ENCODE measurements at regions not wholly inside any gene's neighbourhood (a gene's known extent, or its start where the extent isn't known, plus 50 kb on each side); places are given as distances from the start of the nearest gene placed in this dataset.

DNA sequence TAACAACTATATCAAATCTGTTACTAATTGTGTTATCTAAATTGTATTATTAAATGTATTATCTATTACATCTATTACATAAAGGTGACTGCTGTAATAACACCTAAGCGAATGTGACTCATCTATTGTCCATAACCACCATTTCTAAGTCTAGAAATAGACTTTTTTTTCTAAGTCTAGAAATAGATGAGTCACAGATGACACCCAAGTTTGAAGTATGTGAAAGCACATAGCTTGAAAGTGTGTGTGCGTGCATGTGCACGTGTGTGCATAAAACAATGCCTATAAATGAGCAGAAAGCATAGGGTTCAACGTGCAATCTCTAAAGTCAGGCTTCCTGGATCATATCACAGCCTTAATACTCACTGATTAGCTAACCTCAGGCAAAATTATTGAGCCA is 451.3 kb upstream of the USP15 start:
- Histone ChIP-seq H3K4me3 (ENCODE audit: low read length) (no peak overlapping the region), H3K36me3 (ENCODE audit: insufficient read depth, low read depth, low read length) (no peaks in the 10 kb centered on the region), H3K4me1 (ENCODE audit: insufficient read depth, low read length) (peaks cover 9% of the 10 kb centered on the region; the same call in 1 of the 2 replicates), H3K9me3 (ENCODE audit: insufficient read depth, low read depth, low read length) (peaks cover 20% of the 10 kb centered on the region), H3K27ac (ENCODE audit: low read length) (no peak overlapping the region), H3K27me3 (ENCODE audit: insufficient read depth, low read length) (no peaks in the 10 kb centered on the region), H3K9ac (ENCODE audit: low read depth, low read length) (no peak overlapping the region)

DNA sequence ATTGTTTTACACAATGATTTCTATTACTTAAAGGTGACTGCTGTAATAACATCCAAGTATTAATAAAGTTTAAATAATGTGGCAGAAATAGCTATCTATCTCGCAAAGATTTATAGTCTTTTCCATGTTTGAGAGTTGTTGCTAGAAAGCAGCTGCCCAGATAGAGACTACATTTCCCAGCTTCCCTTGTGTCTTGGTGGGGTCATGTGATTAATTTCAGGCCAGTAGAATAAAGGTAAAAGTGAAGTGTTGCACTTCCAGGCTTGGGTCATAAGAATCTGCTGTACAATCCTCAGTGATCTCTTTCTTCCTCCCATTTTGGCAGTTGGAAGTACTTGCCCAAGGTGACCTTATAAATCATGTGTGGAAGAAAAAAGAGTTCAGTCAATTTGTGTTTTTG is 449.7 kb upstream of the USP15 start:
- no peak overlapping the region for H3K4me3 ChIP-seq (ENCODE audit: low read length)
- H3K27ac ChIP-seq (ENCODE audit: low read length) = no peak overlapping the region
- H3K27me3 ChIP-seq (ENCODE audit: insufficient read depth, low read length) = no peaks in the 10 kb centered on the region
- H3K4me1 ChIP-seq (ENCODE audit: insufficient read depth, low read length) = no peaks in the 10 kb centered on the region
- no peak overlapping the region for H3K9ac ChIP-seq (ENCODE audit: low read depth, low read length)
- no peaks in the 10 kb centered on the region for H3K36me3 ChIP-seq (ENCODE audit: insufficient read depth, low read depth, low read length)
- H3K9me3 ChIP-seq (ENCODE audit: insufficient read depth, low read depth, low read length) = peaks cover 20% of the 10 kb centered on the region

DNA sequence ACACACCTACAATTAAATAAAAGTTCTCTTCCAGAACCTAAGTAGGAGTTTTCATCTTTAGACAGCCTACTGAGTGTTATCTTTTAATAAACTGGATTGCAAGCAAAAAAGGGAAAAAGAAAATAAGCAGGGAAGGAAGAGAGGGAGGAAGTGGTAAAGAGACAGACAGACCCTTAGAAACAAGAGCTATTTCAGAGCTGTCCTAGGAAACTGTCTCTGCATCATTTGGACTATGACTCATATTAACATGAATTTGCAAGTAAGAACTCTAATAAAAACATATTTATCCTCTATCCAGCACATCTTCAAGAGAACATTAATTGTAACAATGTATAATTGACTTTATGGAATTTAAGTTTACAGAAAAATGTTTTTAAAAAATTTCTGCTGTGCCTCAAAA is 438.8 kb upstream of the USP15 start:
- no peak overlapping the region for H3K4me3 ChIP-seq (ENCODE audit: low read length)
- no peaks in the 10 kb centered on the region for H3K27me3 ChIP-seq (ENCODE audit: insufficient read depth, low read length)
- no peaks in the 10 kb centered on the region for H3K36me3 ChIP-seq (ENCODE audit: insufficient read depth, low read depth, low read length)
- H3K4me1 ChIP-seq (ENCODE audit: insufficient read depth, low read length) = no peaks in the 10 kb centered on the region
- no peaks in the 10 kb centered on the region for H3K9me3 ChIP-seq (ENCODE audit: insufficient read depth, low read depth, low read length)
- H3K9ac ChIP-seq (ENCODE audit: low read depth, low read length) = no peak overlapping the region
- no peak overlapping the region for H3K27ac ChIP-seq (ENCODE audit: low read length)

DNA sequence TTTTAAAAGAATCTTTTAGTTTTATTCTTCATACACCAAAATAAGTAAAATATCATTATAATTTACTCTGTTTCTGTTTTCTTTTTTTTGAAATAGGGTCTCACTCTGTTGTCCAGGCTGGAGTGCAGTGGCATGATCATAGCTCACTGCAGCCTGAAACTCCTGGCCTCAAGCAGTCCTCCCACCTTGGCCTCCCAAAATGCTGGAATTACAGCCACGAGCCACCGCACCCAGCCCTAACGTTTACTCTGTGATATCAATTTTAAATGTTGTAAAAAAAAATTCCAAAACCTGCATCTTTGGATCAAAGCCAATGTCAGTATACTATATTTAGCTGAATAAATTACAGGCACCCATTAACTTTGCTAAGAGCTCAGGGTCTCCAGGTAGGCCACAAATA is 437.1 kb upstream of the USP15 start:
- no peaks in the 10 kb centered on the region for H3K4me1 ChIP-seq (ENCODE audit: insufficient read depth, low read length)
- no peak overlapping the region for H3K4me3 ChIP-seq (ENCODE audit: low read length)
- H3K27ac ChIP-seq (ENCODE audit: low read length) = no peak overlapping the region
- no peaks in the 10 kb centered on the region for H3K36me3 ChIP-seq (ENCODE audit: insufficient read depth, low read depth, low read length)
- H3K9ac ChIP-seq (ENCODE audit: low read depth, low read length) = no peak overlapping the region
- no peaks in the 10 kb centered on the region for H3K27me3 ChIP-seq (ENCODE audit: insufficient read depth, low read length)
- no peaks in the 10 kb centered on the region for H3K9me3 ChIP-seq (ENCODE audit: insufficient read depth, low read depth, low read length)

DNA sequence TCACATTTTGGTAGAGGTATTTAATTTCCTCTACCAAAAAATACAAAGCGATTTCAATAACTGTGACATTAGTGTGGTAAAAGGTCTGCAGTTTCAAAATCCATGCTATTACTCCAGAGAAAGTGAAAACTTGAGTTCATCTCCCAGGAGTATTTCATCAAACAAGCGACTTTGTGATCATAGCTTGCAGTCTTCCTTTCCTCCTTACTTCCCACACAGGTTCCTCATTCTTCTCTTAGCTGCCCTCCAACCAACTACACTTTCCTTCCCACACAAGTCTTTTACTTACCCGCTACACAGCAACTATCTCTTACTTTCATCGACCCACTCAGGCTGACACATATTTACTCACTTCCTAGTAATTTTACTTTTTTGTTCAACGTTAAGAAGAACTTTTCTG is 413.4 kb upstream of the USP15 start:
- Histone ChIP-seq H3K4me1 (ENCODE audit: insufficient read depth, low read length) (no peaks in the 10 kb centered on the region), H3K36me3 (ENCODE audit: insufficient read depth, low read depth, low read length) (no peaks in the 10 kb centered on the region), H3K4me3 (ENCODE audit: low read length) (no peak overlapping the region), H3K9me3 (ENCODE audit: insufficient read depth, low read depth, low read length) (no peaks in the 10 kb centered on the region), H3K9ac (ENCODE audit: low read depth, low read length) (no peak overlapping the region), H3K27me3 (ENCODE audit: insufficient read depth, low read length) (no peaks in the 10 kb centered on the region), H3K27ac (ENCODE audit: low read length) (no peak overlapping the region)

DNA sequence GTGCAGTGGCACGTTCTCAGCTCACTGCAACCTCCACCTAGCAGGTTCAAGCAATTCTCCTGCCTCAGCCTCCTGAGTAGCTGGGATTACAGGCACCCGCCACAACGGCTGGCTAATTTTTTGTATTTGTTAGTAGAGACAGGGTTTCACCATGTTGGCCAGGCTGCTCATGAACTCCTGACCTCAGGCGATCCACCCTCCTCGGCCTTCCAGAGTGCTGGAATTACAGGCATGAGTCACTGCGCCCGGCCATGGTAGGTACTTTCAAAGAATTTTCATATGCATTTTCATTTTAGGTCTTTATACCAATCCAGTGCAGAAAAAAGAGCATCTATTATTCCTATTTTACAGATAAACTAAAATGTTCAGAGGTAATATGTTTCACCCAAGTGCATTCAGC is 411.3 kb upstream of the USP15 start:
- no peak overlapping the region for H3K4me3 ChIP-seq (ENCODE audit: low read length)
- no peak overlapping the region for H3K27ac ChIP-seq (ENCODE audit: low read length)

DNA sequence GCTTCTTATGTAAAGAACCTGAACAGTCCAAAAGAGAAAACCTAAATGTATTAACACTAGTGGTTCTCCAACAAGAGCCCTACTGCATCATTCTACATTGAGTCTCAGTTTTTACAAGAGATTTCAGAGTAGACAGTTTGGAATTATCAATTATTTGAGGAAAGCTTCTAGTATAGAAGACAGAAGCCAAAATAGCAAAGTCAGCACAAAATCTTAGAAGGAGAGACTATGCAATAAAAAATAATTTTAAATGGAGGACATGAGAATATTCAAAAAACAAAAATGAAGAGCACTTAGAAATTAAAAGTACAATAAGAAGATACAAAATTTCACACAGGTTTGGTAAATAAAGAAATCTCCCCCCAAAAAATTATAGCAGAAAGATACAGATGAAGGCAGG is 406.3 kb upstream of the USP15 start:
- no peak overlapping the region for H3K4me3 ChIP-seq (ENCODE audit: low read length)
- no peaks in the 10 kb centered on the region for H3K36me3 ChIP-seq (ENCODE audit: insufficient read depth, low read depth, low read length)
- no peak overlapping the region for H3K9ac ChIP-seq (ENCODE audit: low read depth, low read length)
- no peaks in the 10 kb centered on the region for H3K27me3 ChIP-seq (ENCODE audit: insufficient read depth, low read length)
- H3K27ac ChIP-seq (ENCODE audit: low read length) = no peak overlapping the region
- H3K9me3 ChIP-seq (ENCODE audit: insufficient read depth, low read depth, low read length) = no peaks in the 10 kb centered on the region; the same call in 1 of the 2 replicates
- no peaks in the 10 kb centered on the region for H3K4me1 ChIP-seq (ENCODE audit: insufficient read depth, low read length)

More for the DNA sequence above, 411.3 kb upstream of the USP15 start:
- Histone ChIP-seq H3K9me3 (ENCODE audit: insufficient read depth, low read depth, low read length) (no peaks in the 10 kb centered on the region), H3K36me3 (ENCODE audit: insufficient read depth, low read depth, low read length) (no peaks in the 10 kb centered on the region), H3K9ac (ENCODE audit: low read depth, low read length) (no peak overlapping the region), H3K27me3 (ENCODE audit: insufficient read depth, low read length) (no peaks in the 10 kb centered on the region), H3K4me1 (ENCODE audit: insufficient read depth, low read length) (no peaks in the 10 kb centered on the region)

DNA sequence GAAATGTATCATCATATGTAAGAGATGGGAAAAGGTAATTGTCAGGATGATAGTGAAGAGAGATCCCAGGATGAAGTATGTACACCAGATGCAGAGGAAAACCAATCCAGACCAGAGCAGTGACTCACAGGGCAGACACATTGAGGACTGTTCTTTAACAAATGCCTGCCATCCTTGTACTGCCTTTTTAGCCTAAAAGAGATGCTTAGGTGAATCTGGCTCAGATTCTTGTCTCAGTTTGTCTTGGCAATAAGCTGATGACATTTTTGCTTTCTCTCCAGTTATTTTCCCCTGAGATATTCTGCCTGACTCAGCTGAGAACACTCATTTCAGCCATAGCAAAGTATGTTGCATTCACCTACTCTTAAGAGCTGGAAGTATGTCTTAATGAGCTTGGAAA is 405.3 kb upstream of the USP15 start:
- Histone ChIP-seq H3K36me3 (ENCODE audit: insufficient read depth, low read depth, low read length) (no peaks in the 10 kb centered on the region), H3K4me1 (ENCODE audit: insufficient read depth, low read length) (no peaks in the 10 kb centered on the region), H3K27me3 (ENCODE audit: insufficient read depth, low read length) (no peaks in the 10 kb centered on the region), H3K27ac (ENCODE audit: low read length) (no peak overlapping the region), H3K9ac (ENCODE audit: low read depth, low read length) (no peak overlapping the region), H3K9me3 (ENCODE audit: insufficient read depth, low read depth, low read length) (no peaks in the 10 kb centered on the region; the same call in 1 of the 2 replicates), H3K4me3 (ENCODE audit: low read length) (no peak overlapping the region)

DNA sequence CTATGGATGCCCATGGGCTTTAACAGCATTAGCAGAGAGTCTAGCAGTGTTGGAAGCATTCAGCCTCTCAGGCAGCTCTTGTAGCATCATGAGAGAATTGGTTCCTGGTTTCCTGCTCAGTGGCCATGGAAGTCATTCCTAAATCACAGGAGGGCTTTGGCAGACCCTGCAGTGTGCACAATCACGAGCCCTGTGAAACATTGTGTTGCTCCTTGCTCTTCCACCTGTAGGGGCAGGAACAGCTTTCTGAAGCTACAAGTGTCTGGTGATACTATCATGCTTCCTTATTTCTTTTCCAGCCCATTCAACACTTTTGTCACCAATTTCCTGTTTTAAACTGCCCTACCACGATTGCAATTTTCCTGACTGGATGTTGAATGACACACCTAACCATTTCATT is 402.2 kb upstream of the USP15 start:
- no peak overlapping the region for H3K4me3 ChIP-seq (ENCODE audit: low read length)
- H3K9ac ChIP-seq (ENCODE audit: low read depth, low read length) = no peak overlapping the region
- no peaks in the 10 kb centered on the region for H3K27me3 ChIP-seq (ENCODE audit: insufficient read depth, low read length)
- no peaks in the 10 kb centered on the region for H3K36me3 ChIP-seq (ENCODE audit: insufficient read depth, low read depth, low read length)
- no peaks in the 10 kb centered on the region; the same call in 1 of the 2 replicates for H3K9me3 ChIP-seq (ENCODE audit: insufficient read depth, low read depth, low read length)
- no peaks in the 10 kb centered on the region for H3K4me1 ChIP-seq (ENCODE audit: insufficient read depth, low read length)
- H3K27ac ChIP-seq (ENCODE audit: low read length) = no peak overlapping the region

DNA sequence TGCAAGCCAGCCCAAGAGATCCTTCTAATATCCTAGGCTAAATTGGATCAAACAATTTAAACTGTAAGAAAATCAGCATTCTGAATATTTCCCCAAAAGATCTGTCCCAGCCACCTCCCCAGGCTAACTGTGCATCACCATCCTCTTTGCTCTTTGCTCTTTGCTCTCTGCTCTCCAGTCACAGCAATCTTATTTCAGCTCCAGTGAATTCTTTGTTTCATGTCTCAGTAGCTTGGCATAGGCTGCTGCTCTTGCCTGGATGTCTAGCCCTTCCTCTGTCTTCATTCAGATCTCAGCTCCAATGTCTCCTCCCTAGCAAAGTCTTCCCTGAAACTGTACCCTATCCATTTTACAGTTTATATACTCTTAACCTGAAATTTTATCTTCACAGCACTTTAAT is 399.8 kb upstream of the USP15 start:
- Histone ChIP-seq H3K9ac (ENCODE audit: low read depth, low read length) (no peak overlapping the region), H3K27me3 (ENCODE audit: insufficient read depth, low read length) (no peaks in the 10 kb centered on the region), H3K9me3 (ENCODE audit: insufficient read depth, low read depth, low read length) (no peaks in the 10 kb centered on the region), H3K27ac (ENCODE audit: low read length) (no peak overlapping the region), H3K4me1 (ENCODE audit: insufficient read depth, low read length) (no peaks in the 10 kb centered on the region), H3K4me3 (ENCODE audit: low read length) (no peak overlapping the region), H3K36me3 (ENCODE audit: insufficient read depth, low read depth, low read length) (no peaks in the 10 kb centered on the region)

DNA sequence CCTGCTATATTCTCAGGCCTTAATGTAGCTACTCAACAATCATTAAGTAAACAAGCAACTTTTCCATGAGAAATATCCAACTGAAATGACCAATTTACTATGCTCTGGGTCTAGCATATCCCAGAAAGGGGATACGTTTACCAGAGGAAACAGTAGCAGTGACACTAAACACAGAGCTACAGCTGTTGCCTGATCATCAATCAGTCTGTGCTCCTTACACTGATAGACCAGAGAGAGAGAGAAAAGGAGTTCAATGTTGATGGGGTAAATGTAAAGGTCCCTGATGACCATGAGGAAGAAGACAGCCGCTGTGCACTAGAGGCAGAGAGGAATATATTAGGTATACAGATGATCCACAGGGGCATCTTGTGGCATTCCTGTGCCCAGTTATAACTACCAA is 397.2 kb upstream of the USP15 start:
- no peaks in the 10 kb centered on the region for H3K9me3 ChIP-seq (ENCODE audit: insufficient read depth, low read depth, low read length)
- no peak overlapping the region for H3K4me3 ChIP-seq (ENCODE audit: low read length)

DNA sequence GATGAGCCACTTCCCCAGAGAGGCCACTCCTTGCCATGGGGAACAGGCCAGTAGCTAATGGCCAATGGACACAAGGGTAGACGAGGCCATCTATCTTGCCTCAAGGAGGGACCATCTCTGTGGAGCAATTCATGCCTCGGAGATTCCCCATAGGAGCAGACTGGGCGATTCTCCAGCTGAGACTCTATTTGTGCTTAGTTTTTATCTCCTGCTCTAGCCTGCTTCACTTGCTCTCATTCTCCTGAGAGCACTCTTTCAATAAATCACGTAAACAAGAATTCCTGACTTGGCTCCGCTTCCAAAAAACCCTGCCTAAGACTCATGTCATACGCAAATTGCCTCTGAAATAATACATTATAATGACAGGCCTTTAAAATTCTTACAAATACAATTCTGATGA is 396.4 kb upstream of the USP15 start:
- Histone ChIP-seq H3K4me1 (ENCODE audit: insufficient read depth, low read length) (no peaks in the 10 kb centered on the region), H3K36me3 (ENCODE audit: insufficient read depth, low read depth, low read length) (no peaks in the 10 kb centered on the region), H3K9ac (ENCODE audit: low read depth, low read length) (no peak overlapping the region), H3K27ac (ENCODE audit: low read length) (no peak overlapping the region), H3K9me3 (ENCODE audit: insufficient read depth, low read depth, low read length) (no peaks in the 10 kb centered on the region), H3K4me3 (ENCODE audit: low read length) (no peak overlapping the region), H3K27me3 (ENCODE audit: insufficient read depth, low read length) (no peaks in the 10 kb centered on the region)

More for the DNA sequence above, 397.2 kb upstream of the USP15 start:
- Histone ChIP-seq H3K27ac (ENCODE audit: low read length) (no peak overlapping the region), H3K4me1 (ENCODE audit: insufficient read depth, low read length) (no peaks in the 10 kb centered on the region), H3K27me3 (ENCODE audit: insufficient read depth, low read length) (no peaks in the 10 kb centered on the region), H3K9ac (ENCODE audit: low read depth, low read length) (no peak overlapping the region), H3K36me3 (ENCODE audit: insufficient read depth, low read depth, low read length) (no peaks in the 10 kb centered on the region)

DNA sequence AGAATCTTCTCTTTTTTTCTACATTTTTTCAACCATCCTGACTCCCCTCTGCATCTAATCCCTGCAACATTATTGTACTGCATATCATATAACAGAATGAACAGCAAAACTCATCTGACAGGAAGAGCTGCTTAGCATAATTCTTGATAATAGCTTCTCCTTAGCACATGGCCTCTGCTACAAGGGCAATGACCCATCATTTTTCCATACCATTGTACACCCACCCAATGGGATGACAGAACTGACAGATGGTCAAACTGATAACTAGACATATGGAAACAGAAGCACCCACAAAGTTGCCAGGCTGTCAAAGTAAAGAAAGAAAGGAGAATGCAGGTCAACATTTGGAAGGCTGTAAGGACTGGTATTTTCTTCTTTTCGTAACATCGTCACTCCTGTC is 390.4 kb upstream of the USP15 start:
- H3K4me3 ChIP-seq (ENCODE audit: low read length) = no peak overlapping the region
- no peaks in the 10 kb centered on the region for H3K36me3 ChIP-seq (ENCODE audit: insufficient read depth, low read depth, low read length)
- no peaks in the 10 kb centered on the region for H3K4me1 ChIP-seq (ENCODE audit: insufficient read depth, low read length)
- no peaks in the 10 kb centered on the region for H3K9me3 ChIP-seq (ENCODE audit: insufficient read depth, low read depth, low read length)
- H3K27ac ChIP-seq (ENCODE audit: low read length) = no peak overlapping the region
- no peak overlapping the region for H3K9ac ChIP-seq (ENCODE audit: low read depth, low read length)
- H3K27me3 ChIP-seq (ENCODE audit: insufficient read depth, low read length) = no peaks in the 10 kb centered on the region

All from iPS-20b (cell line).